ENCODE measurements at regions not wholly inside any gene's neighbourhood (a gene's known extent, or its start where the extent isn't known, plus 50 kb on each side); places are given as distances from the start of the nearest gene placed in this dataset.

GRCh38 chr7:108724251-108725100 lies 154.8 kb downstream of the DNAJB9 start:
- no peak for TF ChIP-seq CTCF (conservative IDR thresholded peaks at IDR 0.05; ENCODE audit: low read depth, low read length)
- no peak overlapping the region for H3K4me3 ChIP-seq (ENCODE audit: low read length)
- peak; percentile 28 for DNase-seq (ENCODE audit: low read depth)

- DNase-seq (ENCODE audit: low read depth): no peak
- H3K4me3 ChIP-seq (ENCODE audit: low read length): no peak overlapping the region
- no peak for TF ChIP-seq CTCF (conservative IDR thresholded peaks at IDR 0.05; ENCODE audit: low read depth, low read length)
These were observed 166.1 kb downstream of the DNAJB9 start for GRCh38 chr7:108735814-108736213.

GRCh38 chr7:108736221-108736891 lies 166.7 kb downstream of the DNAJB9 start:
- DNase-seq (ENCODE audit: low read depth): no peak
- no peak overlapping the region for H3K4me3 ChIP-seq (ENCODE audit: low read length)
- no peak for TF ChIP-seq CTCF (conservative IDR thresholded peaks at IDR 0.05; ENCODE audit: low read depth, low read length)

- DNase-seq (ENCODE audit: low read depth): no peak
- TF ChIP-seq CTCF (conservative IDR thresholded peaks at IDR 0.05; ENCODE audit: low read depth, low read length): no peak
- no peak overlapping the region for H3K4me3 ChIP-seq (ENCODE audit: low read length)
These were observed 201.5 kb downstream of the DNAJB9 start for GRCh38 chr7:108770981-108771745.

GRCh38 chr7:108771853-108772252 lies 202.2 kb downstream of the DNAJB9 start:
- no peak overlapping the region for H3K4me3 ChIP-seq (ENCODE audit: low read length)
- DNase-seq (ENCODE audit: low read depth): no peak
- TF ChIP-seq CTCF (conservative IDR thresholded peaks at IDR 0.05; ENCODE audit: low read depth, low read length): no peak

- no peak overlapping the region for H3K4me3 ChIP-seq (ENCODE audit: low read length)
- no peak for TF ChIP-seq CTCF (conservative IDR thresholded peaks at IDR 0.05; ENCODE audit: low read depth, low read length)
- no peak for DNase-seq (ENCODE audit: low read depth)
These were observed 208.3 kb downstream of the DNAJB9 start for GRCh38 chr7:108777966-108778365.
